GM19463 (cell line): ENCODE measurements at regions not wholly inside any gene's neighbourhood (a gene's known extent, or its start where the extent isn't known, plus 50 kb on each side); places are given as distances from the start of the nearest gene placed in this dataset.
"Not testable (repeated sequence)": the region's sequence is repeated elsewhere in the genome, so short reads cannot be mapped to it uniquely, and the experiment has no call there.

ENCODE experiments used
- ATAC-seq: cut with Tn5 transposase; IDR thresholded peaks from one replicate; pipeline ENCODE4 v1.9.1; 2021; ENCODE audit warnings: mild to moderate bottlenecking, moderate library complexity; ENCODE audit not compliant: unreplicated experiment

- ATAC-seq, result no peak
These were observed 189.1 kb upstream of the DTNA start for GRCh38 chr18:34521040-34521439.

DNA sequence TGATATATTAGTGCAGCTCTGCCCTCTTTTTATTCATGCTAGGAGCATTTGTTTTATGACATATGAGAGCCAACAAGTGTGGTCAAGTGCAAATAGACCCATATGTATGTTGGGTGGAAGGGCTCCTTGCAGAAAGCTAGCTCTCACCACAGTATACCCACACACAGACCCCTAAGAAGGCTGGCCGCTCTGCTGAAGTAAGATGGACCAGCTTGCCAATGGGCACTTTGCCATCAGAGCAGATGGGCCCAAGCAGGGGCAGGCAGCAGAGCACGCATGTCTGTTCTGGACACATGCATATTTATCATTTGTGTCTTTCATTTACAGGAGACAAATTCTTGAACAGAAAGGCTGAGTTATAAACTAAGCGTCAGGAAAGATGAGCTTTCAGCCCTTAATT is 187.5 kb upstream of the DTNA start:
- ATAC-seq, result no peak

- no peak for ATAC-seq
These were observed 184.9 kb upstream of the DTNA start for GRCh38 chr18:34525244-34525643.

DNA sequence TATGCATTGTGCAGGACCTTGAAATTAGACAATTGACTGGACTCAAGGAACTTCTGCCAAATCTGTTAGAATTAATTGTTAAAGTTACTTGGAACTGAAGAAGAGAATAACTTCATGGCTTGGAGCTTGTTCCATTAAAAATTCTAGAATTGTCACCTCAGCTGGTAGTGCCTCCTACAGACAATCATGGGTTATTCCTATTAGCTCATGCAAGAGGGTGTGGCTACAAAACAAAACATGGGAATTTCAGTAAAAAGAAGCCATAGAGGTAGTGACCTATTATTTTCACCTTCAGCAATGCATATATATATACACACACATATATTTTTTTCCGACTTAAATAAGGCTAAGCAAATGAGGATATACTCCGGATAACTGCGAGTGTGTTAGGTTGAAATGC is 181.9 kb upstream of the DTNA start:
- no peak for ATAC-seq

GRCh38 chr18:34529358-34530335 is 180.5 kb upstream of the DTNA start:
- no peak for ATAC-seq

DNA sequence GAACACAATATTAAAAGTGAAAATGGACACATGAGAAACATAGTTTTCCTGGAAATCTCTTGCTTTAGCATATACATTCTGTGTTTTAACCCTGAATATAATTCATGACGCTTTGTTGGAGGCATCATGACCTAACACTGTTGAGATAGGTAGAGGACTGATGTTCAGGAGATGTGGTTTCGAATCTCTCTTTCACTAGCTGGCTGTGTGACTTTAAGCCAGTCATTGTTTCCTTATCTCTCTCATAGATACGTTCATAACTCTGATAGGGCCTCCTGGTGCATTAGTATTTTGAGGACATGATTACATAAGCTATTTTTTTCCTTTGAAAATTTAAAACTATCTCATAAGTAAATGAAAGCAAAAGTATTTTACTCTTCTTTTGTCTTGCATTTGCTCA is 179.0 kb upstream of the DTNA start:
- ATAC-seq, result no peak

- not testable (repeated sequence) for ATAC-seq
These were observed 175.5 kb upstream of the DTNA start for GRCh38 chr18:34534642-34535041.

DNA sequence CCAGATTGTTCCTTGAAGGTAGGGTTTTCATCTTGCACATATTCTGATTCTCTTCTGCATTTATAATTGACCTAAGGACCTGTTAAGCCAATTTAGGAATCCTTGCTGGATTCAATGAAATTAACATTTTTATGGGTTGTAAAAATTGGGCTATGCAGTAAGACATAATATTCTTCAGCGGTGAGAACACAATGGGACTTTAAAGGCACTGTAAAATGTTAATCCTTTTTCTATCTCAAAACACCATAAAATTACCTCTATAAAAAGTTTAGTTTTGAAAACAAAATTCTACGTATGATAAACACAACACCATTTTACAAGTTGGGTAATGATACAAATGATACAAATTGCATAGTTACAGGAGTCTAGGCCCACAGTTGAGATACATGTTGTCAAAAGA is 169.2 kb upstream of the DTNA start:
- no peak for ATAC-seq

DNA sequence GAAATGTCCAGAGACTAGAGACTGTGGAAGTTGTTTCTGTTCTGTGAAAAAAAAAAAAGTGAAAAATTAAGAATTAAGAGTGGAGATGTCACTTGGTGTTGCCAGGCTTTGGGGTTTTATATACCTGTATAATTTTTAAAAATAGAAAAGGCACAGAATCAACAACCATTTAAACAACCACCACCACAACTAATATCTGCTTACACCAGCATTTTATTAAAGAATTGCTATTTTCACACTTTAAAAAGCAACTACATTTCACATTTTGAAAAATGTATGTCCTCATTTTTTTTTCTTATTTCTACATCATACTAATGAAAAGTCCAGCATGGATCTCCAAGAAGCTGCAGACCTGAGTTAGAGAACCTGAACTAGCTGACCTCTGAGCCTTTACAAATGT is 167.5 kb upstream of the DTNA start:
- ATAC-seq, result no peak

- ATAC-seq, result no peak
These were observed 166.7 kb upstream of the DTNA start for GRCh38 chr18:34543356-34543755.

DNA sequence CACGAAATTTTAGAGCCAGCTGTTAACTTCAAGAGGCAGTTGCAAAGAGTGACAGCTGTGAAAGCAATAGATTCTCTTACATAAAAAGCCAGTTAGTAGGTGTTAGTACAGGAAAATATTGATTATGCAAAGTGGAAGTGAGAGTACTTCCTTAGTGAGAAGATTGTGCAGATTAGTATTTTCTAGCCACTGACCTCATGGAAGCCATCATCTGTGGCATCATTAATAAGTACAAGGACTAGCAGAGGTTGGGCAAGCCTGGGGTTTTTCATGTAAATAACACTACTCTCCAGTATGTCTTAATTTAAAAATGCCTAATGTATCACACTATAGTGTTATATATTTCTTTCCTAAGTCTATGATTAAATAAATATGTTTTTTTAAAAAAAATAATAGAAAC is 166.2 kb upstream of the DTNA start:
- no peak for ATAC-seq

DNA sequence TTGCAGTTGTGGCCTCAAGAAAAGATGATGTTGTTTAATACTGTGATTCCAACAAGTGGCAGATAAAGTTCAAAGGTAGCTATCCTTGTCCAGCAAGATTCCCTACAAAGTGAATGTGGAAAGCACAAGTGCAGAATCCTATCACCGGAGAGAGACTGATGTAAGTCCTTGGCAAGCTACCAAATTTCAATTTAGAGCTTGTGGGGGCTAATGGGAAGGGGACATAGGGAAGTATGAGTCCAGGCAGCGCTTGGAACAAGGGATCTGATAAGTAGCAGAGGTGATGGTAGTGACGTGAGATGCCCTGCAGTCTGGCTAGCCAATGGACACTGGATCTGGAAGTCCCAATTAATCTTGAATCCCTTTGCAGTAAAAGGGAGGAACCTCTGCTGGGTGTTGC is 165.2 kb upstream of the DTNA start:
- no peak for ATAC-seq

DNA sequence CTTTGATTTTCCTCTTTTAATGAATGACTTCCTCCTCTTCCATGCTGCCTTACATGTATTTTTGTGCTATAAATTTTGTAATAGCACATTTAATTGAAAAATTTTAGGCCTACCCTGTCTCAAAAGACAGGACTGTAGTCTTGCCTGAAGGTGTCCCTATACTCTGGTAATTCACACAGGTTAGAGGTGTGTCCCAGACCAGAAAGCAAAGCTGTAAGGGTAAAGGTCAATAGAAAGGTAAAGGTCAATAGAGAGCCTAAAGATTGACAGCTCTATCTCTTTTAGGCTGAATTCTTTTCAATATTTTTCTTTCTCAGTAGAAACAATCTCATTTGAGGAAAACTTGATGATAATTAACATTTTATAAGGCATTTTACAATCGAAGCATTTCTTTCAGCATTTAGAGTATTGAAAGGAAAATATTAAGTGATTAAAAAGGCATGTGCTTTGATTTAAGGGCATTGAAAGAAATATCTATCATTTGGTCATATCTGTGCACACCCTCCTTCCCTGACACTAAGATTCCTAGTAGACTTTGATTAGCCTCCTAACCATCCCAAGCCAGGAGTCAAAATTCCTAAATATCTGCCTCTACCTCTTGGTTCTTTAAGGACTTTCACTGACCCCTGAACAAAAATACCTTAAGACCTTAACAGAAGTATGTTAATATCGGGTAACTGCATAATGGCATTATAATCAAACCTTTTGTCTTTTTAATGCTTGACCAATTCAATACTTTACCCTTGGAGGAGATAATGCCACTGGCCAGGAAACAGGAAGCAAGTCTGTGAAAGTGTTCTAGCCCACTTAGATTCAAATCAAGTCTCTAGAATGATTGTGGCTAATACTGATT is 161.8 kb upstream of the DTNA start:
- no peak for ATAC-seq

- ATAC-seq, result no peak
These were observed 161.2 kb upstream of the DTNA start for GRCh38 chr18:34548973-34549294.

DNA sequence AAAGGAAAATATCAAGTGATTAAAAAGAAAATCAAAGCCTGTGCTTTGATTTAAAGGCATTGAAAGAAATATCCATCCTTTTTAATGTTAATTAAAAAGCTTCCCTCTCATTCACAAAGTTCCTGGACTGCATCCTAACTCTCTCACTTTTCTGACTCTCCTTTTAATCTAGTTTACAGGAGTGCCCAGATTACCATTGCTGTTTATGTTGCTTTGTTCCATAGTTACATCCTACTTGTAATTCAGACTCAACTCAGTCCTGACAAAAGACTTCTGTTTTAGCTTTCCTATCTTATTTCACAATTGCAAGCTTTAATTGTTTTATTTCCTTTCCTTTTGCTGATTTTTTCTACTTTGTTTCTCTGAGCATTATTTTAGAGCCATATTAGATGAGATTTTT is 160.7 kb upstream of the DTNA start:
- no peak for ATAC-seq

DNA sequence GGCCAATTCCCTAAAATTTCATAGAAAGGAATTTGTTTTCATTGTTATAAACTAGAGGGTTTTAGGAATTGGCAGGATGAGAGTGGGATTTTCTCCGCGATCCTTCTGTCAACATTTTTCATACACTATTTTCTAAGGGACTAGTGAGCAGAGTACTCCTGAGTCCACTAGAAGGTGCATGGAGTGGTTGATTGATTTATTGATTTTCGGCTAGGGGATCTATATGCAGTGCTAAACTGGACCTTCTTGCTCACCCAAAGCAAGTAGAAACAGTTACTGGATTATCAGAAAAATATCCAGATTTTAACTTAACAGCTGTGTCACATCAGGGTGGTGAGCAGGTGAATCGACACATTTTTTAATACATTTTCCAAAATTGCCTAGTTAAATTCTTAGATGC is 159.9 kb upstream of the DTNA start:
- ATAC-seq, result no peak

DNA sequence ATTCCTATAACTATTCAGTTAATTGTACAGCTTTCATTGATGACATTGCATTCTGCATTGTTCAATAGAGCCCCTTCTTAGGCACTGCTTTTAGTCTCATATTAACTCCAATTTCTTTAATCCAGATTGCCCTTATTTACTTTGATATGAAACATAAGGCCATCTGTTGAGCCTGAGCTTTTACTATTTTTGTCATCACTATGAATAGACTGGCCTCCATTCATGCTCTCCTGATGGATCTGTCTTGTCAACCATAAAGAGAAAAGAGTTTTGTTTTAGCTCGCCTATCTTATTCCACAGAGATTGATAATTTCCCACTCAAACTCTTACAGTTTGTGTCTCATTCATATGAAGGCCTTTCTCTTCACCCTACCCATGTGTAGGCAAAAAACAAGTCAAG is 159.2 kb upstream of the DTNA start:
- ATAC-seq, result no peak

- ATAC-seq, result no peak
These were observed 158.3 kb upstream of the DTNA start for GRCh38 chr18:34551824-34552223.

DNA sequence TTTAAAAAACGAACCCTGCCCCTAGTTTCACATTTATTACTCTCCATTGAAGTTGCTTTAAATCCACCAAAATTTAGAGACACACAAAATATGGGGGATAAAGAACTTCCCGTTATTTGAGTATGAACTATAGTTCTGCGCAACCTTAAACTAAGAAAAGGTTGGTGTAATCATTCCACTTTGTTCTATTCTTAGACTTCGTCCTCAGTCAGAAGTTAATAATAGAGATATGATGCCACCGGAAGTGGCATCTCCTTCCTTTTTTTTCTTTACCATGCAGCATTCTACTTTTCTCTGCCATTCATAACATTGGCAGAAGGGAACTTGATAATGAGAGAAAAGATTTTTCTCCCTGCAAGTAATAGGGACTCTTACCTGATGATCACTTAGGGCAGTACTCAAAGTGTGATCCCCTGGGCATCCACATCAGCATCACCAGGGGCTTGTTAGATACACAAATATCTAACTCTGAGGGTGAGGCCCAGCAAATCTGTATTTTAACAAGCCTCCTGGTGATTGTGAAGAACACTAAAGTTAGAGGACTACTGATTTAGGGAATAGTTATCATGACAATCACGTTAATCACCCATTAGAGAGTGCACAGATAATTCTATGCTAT is 147.7 kb upstream of the DTNA start:
- ATAC-seq, result no peak

DNA sequence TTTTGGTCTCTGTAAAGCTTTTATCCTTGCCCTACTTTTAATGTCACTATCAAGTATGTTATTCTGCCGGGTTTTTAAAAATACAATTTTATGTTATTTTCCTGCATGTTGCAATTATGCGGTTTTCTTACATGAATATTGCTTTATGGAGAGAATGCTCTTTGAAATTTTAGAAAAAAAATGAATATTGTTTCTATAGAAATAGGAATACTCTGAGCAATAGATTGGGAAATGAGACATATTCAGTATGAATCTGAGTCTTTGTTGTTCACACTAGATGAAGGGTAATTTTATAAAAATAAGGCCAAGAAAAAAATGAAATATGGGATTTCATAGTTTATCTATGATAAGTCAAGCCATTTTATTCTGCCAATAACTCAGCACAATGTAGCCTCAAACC is 142.2 kb upstream of the DTNA start:
- ATAC-seq, result no peak

DNA sequence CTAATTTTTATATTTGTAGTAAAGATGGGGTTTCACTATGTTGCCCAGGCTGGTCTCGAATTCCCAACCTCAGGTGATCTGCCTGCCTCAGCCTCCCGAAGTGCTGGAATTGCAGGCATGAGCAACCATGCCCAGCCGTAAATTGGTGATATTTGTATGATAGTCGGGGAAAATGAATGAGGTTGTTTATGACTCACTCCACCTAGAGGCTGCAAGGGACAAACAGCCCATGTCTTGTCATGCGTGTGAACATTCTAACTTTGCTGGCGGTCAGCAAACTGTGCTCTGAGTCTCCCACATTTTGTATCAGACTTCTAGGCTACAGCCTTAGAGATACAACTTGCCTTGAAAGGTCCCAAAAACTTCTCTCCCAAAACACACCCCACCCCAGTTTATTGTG is 133.5 kb upstream of the DTNA start:
- no peak for ATAC-seq

- ATAC-seq, result no peak
These were observed 126.2 kb upstream of the DTNA start for GRCh38 chr18:34583895-34584294.
